GM21723 (cell line): ENCODE measurements at regions not wholly inside any gene's neighbourhood (a gene's known extent, or its start where the extent isn't known, plus 50 kb on each side); places are given as distances from the start of the nearest gene placed in this dataset.
"Not testable (repeated sequence)": the region's sequence is repeated elsewhere in the genome, so short reads cannot be mapped to it uniquely, and the experiment has no call there.

Experiments
- ATAC-seq: cut with Tn5 transposase; IDR thresholded peaks from one replicate; pipeline ENCODE4 v1.9.1; 2021; ENCODE audit warnings: mild to moderate bottlenecking, moderate library complexity; ENCODE audit not compliant: unreplicated experiment

DNA sequence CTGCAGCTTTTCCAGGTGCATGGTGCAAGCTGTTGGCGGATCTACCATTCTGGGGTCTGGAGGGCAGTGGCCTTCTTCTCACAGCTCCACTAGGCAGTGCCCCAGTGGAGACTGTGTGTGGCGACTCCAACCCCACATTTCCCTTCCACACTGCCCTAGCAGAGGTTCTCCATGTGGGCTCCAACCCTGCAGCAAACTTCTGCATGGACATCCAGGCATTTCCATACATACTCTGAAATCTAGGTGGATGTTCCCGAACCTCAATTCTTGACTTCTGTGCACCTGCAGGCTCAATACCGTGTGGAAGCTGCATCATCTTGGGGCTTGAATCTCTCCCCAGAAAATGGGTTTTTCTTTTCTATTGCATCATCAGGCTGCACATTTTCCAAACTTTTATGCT lies 160.2 kb upstream of the DYRK2 start:
- ATAC-seq = not testable (repeated sequence)

DNA sequence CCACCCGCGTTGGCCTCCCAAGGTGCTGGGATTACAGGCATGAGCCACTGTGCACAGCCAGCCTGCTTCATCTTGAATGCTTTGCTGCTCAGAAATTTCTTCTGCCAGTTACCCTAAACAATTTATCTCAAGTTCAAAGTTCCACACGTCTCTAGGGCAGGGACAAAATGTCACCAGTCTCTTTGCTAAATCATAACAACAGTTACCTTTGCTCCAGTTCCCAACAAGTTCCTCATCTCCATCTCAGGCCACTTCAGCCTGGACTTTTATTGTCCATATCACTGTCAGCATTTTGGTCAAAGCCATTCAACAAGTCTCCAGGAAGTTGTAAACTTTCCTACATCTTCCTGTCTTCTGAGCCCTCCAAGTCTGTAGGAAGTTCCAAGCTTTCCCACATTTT lies 159.5 kb upstream of the DYRK2 start:
- no peak for ATAC-seq

DNA sequence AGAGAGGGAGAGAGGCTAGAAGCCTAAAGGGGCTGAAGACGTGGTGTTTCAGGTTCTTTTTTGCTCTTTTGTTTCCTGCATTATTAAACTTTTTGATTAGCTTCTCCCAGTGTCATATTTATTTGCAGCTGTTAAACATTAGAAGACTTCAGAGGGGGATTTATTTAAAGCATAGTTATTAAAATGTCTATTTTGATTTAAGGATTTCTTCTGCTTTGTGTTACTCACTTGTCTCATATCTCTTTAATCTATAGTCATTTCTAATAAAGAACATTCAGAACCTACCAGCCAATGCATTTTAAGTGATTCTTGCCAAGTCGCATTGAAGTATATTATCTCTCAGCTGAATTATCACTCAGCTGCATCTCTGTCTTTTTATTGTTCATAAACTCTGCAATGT lies 152.0 kb upstream of the DYRK2 start:
- ATAC-seq = no peak

DNA sequence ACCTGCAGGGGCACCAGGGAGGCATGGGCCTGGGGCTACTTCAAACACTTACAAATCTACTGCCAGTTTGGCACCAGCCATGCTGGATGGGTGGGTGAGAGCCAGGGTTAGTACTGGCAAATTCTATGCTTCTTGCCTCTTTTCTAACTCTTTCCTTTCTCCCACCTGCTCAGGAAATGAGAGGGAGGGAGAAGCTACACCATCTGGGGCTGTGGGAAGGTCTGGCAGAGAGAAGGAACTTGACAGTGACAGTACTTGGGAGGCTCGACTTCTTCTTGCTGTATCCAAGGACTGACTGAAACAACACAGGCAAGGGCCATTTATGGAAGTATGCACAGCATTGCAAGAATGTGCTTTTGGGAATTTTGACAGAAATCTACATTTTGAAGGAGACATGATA lies 149.6 kb upstream of the DYRK2 start:
- no peak for ATAC-seq

DNA sequence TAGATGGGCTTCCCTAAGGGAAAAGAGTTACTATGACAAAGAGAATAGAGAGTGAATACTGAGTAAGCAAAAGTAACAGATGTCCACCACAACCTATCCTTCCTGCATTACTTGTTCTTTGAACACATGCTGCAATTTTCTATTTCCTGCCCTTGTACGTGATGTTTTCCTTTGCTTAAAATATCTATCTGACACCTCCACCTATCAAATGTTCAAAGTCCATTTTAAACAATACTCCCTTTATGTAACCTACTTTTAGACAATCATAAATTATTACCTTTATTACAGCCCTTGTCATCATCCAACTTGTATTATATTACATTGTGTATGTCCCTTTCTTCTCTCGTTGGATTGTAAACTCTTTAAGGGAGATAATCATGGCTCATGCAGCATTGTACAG lies 147.2 kb upstream of the DYRK2 start:
- no peak for ATAC-seq

DNA sequence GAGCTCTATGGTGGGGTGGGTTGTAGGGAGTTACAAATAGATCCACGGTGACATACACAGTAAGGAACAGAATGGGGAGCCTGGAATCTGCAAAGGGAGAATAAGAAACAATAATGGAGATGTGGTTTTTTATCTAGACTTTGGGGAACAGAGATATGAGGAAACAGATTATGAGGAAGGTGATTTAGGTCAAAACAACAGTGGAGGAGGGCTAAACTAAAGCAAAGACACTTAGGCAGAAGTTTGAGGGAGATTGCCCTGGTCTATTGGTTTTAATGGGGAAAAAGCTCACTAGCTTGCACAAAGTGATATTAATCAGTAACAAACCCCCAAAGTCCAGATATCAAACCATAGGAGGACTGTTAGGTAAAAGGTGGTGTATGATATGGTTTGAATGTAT lies 144.5 kb upstream of the DYRK2 start:
- no peak for ATAC-seq

DNA sequence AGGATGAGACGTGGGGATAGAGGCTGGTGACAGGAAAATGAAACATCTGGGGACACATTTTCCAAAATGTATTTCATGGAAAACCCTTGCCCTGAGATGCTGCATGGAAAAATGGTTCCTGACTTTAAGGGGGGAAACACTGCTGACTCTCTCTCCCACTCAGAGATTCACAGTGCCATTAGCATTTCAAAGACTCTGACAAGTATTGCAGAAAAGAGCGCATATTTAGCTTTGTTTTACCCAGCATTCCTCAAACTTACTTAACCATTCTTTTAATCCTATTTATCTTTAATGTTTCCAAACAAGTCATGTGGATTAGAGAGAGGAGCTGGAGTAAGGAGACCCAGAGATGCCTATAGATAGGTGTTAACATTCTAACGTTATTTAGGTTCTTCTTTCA lies 141.8 kb upstream of the DYRK2 start:
- ATAC-seq = no peak

DNA sequence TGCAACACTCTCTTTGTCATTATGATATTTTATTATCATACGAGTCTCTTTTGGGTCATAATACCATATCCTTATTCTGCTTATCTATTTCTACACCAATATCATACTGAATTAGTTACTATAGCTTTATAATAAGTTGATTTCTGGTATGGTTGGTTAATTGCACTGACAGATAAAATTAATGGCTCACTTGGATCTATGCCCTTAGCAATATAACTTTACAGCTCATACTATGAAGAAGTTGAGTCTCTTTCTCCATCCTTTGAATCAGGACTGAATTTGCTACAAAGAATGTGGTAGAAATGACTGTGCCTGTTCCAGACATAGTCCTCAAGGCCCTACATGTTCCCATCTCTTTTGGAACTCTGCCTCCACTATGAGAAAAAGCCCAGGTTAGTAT lies 139.7 kb upstream of the DYRK2 start:
- no peak for ATAC-seq

DNA sequence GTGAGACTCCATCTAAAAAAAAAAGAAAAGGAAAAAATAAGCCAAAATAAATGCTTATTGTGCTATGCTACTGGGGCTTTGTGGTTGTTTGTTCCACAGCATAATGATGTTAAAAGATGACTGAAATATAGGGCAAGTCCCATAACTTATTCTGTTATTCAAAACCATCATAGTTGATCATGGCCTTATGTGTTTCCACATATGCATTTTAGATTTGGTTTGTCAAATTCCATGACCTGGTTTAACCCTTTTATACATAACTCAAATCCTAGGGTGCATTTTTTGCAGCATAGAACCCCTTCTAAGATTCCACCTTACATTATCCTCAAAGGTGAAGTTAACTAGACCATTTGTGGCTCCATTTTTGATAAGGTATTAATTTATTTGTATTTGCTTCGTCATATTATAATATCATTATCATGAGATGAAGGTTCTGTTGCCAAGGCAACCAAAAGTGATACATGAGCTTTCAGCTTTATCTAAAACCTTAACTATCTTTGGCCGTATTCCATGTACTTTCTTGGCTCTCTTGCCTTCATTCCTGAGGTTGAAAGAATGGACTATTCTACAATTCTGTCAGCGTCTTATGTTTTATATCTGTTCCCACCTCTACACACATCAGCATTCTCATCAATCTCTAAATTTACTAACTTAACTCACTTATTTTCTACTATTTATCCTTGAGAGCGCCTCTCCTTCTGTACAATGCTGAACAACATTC lies 138.7 kb upstream of the DYRK2 start:
- ATAC-seq = no peak

DNA sequence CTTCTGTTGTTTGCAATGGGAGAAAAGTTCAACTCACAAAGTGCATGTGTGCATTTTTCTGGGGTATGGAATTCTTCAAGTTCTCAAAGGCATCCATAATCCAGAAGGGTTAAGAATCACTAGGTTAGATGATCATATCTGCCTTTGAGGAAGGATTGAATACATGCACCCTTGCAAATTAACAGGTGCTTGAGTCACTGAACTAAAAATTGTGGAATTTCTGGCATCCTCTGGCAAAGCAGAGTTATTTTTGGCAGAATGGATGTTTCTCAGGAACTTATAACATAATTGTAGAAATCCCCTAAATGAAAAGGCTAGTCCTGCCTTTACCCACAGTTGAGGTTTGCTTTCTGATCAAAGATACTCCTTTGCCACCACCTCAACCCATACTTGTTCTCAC lies 136.5 kb upstream of the DYRK2 start:
- ATAC-seq = no peak

DNA sequence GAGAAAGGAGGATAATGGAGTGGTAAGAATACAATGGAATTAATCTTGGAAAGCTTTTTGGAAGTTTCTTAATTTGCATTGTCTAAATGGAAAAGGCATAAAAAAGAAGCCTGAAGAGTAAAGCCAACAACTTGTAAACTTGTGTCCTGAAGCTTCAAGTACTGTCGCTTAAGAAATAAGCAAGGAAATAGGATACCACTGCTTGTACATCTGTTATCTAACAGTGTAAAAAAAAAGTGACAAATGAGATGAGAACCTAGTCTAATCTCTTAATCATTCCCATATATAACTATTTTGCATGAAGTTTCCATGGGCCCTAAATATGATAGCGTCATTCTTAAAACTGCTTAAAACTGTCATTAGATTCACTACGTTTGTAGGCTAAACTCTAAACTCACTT lies 134.0 kb upstream of the DYRK2 start:
- ATAC-seq = no peak

DNA sequence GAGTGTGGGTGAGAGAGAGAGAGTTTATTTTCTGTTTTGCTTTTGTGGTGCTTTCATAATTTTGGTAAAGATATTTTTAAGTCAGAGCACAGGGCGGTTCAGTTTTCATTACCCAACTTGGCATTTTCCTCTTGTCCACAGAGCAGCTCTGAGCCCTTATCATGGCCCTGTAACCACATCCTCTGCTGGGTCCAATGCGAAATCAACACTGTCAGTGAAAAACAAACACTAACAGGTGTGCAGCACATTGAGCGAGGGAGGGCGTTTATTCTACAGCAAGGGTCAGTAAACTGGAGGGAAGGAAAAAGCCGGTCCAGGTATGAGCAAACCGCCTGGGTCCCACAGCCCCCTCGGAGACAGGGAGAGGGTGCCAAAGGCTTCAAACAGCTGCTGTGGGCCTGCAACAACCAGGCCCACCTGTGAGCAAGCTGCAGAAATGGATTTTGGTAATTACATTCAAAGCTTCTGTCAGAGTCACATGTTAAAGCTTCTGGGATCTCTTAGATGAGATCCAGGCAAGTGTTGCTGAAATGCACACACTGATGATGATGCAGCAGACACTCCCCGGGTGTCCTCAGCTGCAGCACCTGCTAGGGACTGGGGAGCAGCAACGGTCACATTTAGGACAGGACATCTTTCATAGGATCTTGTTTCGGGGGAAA lies 132.7 kb upstream of the DYRK2 start:
- ATAC-seq = peak; percentile 98

DNA sequence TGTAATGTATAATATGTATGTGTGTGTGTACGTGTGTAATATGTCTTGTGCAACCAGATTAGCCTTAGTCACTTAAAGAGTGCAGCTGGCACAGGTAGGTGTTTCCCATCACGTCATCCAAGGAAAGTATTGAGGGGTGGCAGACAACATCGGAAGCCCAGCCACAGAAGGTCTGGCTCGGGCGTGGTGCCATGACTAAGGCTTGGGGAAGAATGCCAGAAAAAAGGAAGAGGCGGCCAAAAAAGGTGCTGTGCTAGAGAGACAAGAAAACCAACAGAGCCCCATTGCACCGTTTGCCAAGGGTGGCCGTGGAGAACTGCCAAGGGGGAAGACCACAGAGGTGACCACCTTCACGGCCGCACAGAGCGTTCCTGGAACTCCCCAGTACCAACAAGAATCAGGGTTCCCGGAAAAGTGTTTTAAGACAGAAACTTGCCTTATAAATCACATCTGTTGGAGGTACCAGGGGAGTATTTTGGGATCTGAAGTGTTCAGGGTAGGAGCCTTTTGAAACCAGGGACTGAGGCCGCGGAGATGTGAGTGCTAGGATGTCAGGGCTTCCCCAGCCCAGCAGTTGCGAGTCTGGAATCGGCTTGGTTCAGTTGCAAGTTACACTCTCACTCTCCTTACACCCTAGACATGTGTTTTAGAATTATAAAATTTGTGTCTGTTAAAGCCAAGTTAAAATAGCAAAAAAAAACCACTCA lies 131.2 kb upstream of the DYRK2 start:
- ATAC-seq = no peak

DNA sequence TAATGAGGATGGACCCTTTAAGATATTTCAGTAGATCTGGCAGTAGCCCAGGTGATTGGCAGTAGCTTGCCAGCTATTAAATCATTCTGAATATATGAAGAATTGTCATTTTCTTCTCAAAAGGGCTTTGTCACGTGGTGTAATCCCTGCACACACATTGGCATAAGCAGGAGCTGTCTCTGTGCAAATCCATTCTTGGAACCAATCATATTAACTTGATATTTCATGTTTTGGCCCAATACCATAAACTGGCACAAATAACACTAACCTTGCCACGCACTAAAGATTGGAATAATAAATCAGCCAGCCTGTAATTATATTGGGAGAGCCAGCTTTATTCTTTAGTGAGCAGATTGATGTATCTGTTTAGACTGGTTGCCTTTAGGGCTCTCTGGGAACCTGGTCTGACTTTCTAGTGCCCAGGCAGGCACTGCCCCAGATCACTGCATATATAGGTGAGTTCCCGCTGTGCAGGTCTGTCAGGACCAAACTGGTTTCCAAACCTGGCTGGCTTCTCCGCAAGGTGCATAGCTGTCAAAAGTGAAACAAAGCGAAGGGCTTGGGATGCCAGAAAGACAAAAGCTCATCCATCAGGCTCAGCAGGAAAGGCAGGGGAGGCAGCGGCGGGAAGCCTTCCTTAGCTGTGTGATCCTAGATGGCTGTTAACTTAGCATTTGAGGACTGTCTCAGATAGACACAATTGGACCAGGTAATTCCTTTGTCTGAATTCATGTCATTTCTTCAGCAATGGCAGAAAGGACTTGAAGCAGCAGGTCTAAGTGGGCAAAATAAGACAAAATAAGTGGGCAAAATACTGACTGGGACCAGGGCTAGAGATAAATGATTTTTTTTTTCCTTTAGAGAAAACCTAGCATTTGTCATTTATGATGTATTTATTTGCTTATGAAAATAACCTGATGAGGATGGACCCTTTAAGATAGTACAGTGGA lies 128.8 kb upstream of the DYRK2 start:
- no peak for ATAC-seq

DNA sequence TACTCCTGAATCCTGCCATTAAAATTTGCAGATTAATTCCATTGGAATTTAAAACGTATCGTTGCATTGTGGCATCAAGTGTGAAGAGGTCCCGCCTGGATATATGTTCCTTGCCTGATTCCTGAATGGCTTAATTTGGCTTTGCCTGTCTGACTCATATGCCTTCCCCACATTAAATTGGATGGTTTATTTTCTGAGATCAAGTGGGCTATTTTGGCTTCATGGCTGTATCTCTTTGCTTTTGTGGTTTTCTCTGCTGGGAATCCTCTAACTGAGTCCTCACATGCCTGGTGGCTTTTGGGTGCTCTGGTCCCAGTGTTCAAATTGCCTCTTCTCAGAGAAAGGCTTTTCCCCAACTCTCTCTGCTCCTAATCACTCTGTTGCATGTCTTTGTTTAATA lies 127.9 kb upstream of the DYRK2 start:
- no peak for ATAC-seq

DNA sequence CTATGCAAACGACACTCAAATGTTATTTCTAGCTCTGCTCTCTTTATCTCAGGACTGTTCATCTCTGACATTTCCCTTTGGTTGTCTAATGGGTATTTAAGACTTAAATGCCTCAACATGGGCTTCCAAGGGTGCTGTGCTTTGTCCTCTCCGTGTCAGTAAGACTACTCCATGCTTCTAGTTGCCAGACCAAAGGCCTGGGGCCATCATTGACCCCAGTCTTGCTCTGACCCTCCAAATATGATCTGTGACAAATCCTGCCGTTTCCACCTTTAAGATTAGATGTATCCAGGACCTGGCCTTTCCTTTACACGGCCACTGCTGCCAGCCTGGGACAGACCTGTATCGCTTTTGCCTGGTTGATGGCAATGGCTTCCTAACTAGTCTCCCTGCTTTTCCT lies 126.3 kb upstream of the DYRK2 start:
- ATAC-seq = no peak

DNA sequence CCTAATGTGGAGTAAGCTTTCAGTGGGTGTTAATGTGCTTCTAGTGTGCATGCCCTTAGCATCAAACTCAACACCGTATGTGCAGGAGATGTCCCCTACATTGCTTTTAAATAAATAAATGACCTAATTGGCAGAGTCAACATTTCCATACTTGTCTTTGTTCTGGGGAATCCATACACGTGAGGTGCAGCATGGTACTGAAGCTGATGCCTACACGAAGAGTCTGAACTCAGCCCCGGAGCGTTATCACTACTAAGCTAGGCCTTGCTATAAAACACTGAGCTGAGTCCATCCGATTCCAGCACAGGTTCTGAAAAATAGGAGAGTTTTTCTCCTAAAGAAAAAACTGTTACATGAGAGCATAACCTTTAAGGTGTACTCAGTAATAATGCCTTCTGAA lies 125.0 kb upstream of the DYRK2 start:
- ATAC-seq = no peak

DNA sequence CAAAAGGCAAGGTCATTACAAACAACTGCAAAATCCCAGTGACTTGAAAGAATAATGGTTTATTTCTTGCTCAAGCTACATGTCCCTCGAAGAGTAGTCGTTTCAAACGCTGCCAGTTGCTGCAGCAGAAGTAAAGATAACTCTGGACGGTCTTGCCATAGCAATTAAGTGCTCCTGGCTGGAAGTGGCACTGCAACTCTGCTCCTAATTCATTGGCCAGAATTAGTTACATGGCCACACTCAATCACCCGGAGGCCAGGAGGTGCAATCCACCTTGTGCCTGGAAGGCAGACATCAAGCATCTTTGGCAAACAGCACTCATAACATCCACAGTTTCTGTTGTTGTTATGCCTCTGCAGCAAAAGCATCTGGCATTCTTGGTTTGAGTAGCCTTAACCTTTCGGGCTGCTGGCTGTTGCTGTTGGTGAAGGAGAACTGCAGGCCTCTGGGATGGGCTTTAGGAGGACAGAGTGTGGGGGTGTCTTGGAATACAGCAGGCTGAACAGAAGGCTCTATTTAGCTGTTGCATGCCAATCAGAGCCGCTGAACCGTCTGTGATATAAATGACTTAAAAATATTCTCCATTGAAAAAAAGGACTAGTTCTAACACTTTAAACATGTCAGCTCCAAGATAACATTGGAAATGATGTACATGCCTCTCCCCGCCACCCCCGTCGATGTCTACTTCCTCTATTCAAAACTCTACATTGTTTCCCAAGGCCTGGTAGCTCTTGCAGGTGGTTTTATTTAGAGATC lies 123.5 kb upstream of the DYRK2 start:
- no peak for ATAC-seq

DNA sequence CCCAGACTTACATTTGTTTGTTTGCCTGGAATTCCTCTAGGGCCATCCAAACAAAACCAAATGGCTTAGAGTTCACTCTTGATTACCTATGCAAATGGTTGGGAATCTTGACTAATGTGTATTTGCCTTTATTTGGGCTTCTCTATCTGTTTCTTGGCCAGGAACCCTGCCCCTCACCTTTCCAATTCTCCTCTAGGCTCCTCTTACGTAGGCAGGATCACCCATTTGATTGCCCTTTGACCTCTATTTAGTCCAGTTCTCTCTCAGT lies 123.0 kb upstream of the DYRK2 start:
- no peak for ATAC-seq

DNA sequence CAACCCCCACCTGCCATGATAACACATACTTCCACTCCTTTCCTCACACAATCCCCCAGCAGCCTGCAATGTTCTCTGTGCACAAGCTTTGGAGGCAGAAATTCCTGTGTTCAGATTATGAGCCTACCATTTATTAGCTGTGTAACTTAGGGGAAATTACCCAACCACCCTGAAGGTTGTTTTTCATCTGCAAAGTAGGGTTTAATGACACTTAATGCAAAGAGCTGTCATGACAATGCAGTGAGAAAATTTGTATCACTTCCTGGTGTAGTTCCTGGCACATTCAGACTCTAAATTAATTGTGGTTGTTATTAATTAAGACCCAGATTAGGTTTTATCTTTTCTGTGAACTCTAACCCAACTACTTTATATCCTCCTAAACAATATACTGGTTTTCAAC lies 122.4 kb upstream of the DYRK2 start:
- ATAC-seq = no peak

DNA sequence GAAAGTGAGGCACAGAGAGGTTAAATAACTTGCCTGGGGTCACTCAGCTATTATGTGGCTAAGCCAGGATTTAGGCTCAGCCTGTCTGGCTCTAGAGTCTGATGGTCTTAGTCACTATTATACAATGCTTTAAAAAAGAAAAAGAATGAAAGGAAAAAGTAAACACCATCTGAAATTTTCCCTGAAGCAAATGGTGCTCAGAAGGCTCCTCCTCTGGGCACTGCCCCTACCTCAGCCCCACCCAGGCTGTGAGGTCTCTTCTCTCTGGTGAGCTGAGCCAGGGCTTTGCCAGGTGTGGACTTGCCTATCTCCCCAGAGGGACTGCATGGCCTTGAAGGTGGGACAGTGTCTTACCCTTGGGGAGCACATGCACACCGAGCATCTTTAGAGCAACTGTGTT lies 117.5 kb upstream of the DYRK2 start:
- ATAC-seq = no peak
